Calu3 (cell line): ENCODE measurements at regions not wholly inside any gene's neighbourhood (a gene's known extent, or its start where the extent isn't known, plus 50 kb on each side); places are given as distances from the start of the nearest gene placed in this dataset.

Experiments used
- BruUV-seq: library from RNA; stranded (reverse); fragments of 400-500 nt; replicated peaks from 2 replicates; lab custom pipeline; 2021; lab: Mats Ljungman, UMichigan
- CTCF ChIA-PET: fragments of 300-600 bp; sonication (Branson Sonifier 250); formaldehyde crosslinking; loops from one replicate; lab custom pipeline; 2022; ENCODE audit warnings: antibody characterized with exemption; lab: Charles Lee
- DNase-seq: peaks from one replicate; pipeline ENCODE4 v3.0.0; 2022
- H3K27ac Mint-ChIP-seq: one replicate; pipeline ENCODE4 v1.8.0; 2022; ENCODE audit warnings: mixed read lengths; ENCODE audit not compliant: unreplicated experiment
- H3K27me3 Mint-ChIP-seq: one replicate; pipeline ENCODE4 v1.8.0; 2022; ENCODE audit warnings: mixed read lengths; ENCODE audit not compliant: unreplicated experiment
- H3K36me3 Mint-ChIP-seq: one replicate; pipeline ENCODE4 v1.8.0; 2022; ENCODE audit warnings: mild to moderate bottlenecking, moderate library complexity, mixed read lengths; ENCODE audit not compliant: insufficient read depth, unreplicated experiment
- H3K4me1 Mint-ChIP-seq: one replicate; pipeline ENCODE4 v1.8.0; 2022; ENCODE audit warnings: mild to moderate bottlenecking, low read depth, mixed read lengths; ENCODE audit not compliant: unreplicated experiment
- H3K4me3 Mint-ChIP-seq: one replicate; pipeline ENCODE4 v1.8.0; 2022; ENCODE audit warnings: mild to moderate bottlenecking, low read depth, moderate library complexity, mixed read lengths; ENCODE audit not compliant: unreplicated experiment
- H3K9me3 Mint-ChIP-seq: one replicate; pipeline ENCODE4 v1.8.0; 2022; ENCODE audit warnings: low read depth, mixed read lengths; ENCODE audit not compliant: unreplicated experiment
- CTCF ChIP-seq: fragments of 200-600 bp; IDR thresholded peaks from one replicate; pipeline ENCODE4 v1.8.0; 2022; ENCODE audit warnings: antibody characterized with exemption; ENCODE audit not compliant: unreplicated experiment
- intact Hi-C: fragments of 100-400 bp; cut with micrococcal nuclease; formaldehyde crosslinking; loops from one replicate; pipeline ENCODE4 v1.10.0; 2022; ENCODE audit not compliant: unreplicated experiment

- H3K4me3 Mint-ChIP-seq = no peak overlapping the region
- no peak overlapping the region for H3K27ac Mint-ChIP-seq
- TF ChIP-seq CTCF = no peak
- CTCF ChIA-PET = no interaction called here
- intact Hi-C loops = no loop called here
- no peaks in the 10 kb centered on the region for H3K9me3 Mint-ChIP-seq
- no peak for DNase-seq
- no TSS peak for BruUV-seq
- no peaks in the 10 kb centered on the region for H3K27me3 Mint-ChIP-seq
- no peaks in the 10 kb centered on the region for H3K36me3 Mint-ChIP-seq
- no peaks in the 10 kb centered on the region for H3K4me1 Mint-ChIP-seq
Measured at GRCh38 chr1:101178688-101179491, 57.9 kb upstream of the S1PR1 start.

- no TSS peak for BruUV-seq
- Mint-ChIP-seq H3K9me3 (no peaks in the 10 kb centered on the region), H3K4me1 (no peaks in the 10 kb centered on the region), H3K27me3 (no peaks in the 10 kb centered on the region), H3K4me3 (no peak overlapping the region), H3K27ac (no peak overlapping the region), H3K36me3 (no peaks in the 10 kb centered on the region)
- no peak for TF ChIP-seq CTCF
- DNase-seq = no peak
- CTCF ChIA-PET = no interaction called here
- intact Hi-C loops = no loop called here
Measured at GRCh38 chr1:101178341-101178687, 58.5 kb upstream of the S1PR1 start.

GRCh38 chr1:101175886-101176285 lies 60.9 kb upstream of the S1PR1 start:
- Mint-ChIP-seq H3K4me3 (no peak overlapping the region), H3K27ac (no peak overlapping the region), H3K9me3 (no peaks in the 10 kb centered on the region), H3K27me3 (no peaks in the 10 kb centered on the region), H3K4me1 (no peaks in the 10 kb centered on the region), H3K36me3 (no peaks in the 10 kb centered on the region)
- intact Hi-C loops = no loop called here
- CTCF ChIA-PET = no interaction called here
- TF ChIP-seq CTCF = no peak
- no peak for DNase-seq
- no TSS peak for BruUV-seq

- no TSS peak for BruUV-seq
- no peaks in the 10 kb centered on the region for H3K36me3 Mint-ChIP-seq
- DNase-seq = no peak
- H3K27me3 Mint-ChIP-seq = no peaks in the 10 kb centered on the region
- TF ChIP-seq CTCF = no peak
- no peak overlapping the region for H3K4me3 Mint-ChIP-seq
- CTCF ChIA-PET = no interaction called here
- H3K27ac Mint-ChIP-seq = no peak overlapping the region
- intact Hi-C loops = no loop called here
- H3K9me3 Mint-ChIP-seq = no peaks in the 10 kb centered on the region
- no peaks in the 10 kb centered on the region for H3K4me1 Mint-ChIP-seq
Measured at GRCh38 chr1:101175466-101175865, 61.4 kb upstream of the S1PR1 start.
